ENCODE measurements at regions not wholly inside any gene's neighbourhood (a gene's known extent, or its start where the extent isn't known, plus 50 kb on each side); places are given as distances from the start of the nearest gene placed in this dataset.
A peak's percentile ranks its signal among the peaks of the same experiment; 100 is the strongest.

- Mint-ChIP-seq H3K4me3 (peak overlapping the region; percentile 64), H3K27ac (peak overlapping the region; percentile 66), H3K36me3 (ENCODE audit: low read depth) (no peaks in the 10 kb centered on the region), H3K4me1 (ENCODE audit: low read depth) (peaks cover 11% of the 10 kb centered on the region), H3K27me3 (peaks cover 7% of the 10 kb centered on the region), H3K9me3 (no peaks in the 10 kb centered on the region)
- Histone ChIP-seq H3K4me1 (ENCODE audit: insufficient read depth, low read length) (peaks cover 7% of the 10 kb centered on the region), H3K27me3 (ENCODE audit: control insufficient read depth in 1 of 2, insufficient read depth in 2 of 2, low read length in 2 of 2) (no peaks in the 10 kb centered on the region), H3K4me3 (ENCODE audit: low read length) (no peak overlapping the region), H3K36me3 (ENCODE audit: insufficient read depth, low read length) (no peaks in the 10 kb centered on the region), H3K9me3 (ENCODE audit: control insufficient read depth in 1 of 2, insufficient read depth in 1 of 2, low read length in 2 of 2) (peaks cover 0 to 2% of the 10 kb centered on the region in 2 experiments), H3K27ac (ENCODE audit: low read depth in 1 of 2, low read length in 2 of 2) (no peak overlapping the region)
- intact Hi-C loops (cut with DNase I, micrococcal nuclease) = no loop called here
- ATAC-seq (ENCODE audit: poor library complexity) (no peak), DNase-seq (peak in 3 of 14 experiments; percentile 29 to 59 (median 33))
- no peak for TF ChIP-seq CTCF (IDR thresholded peaks at IDR 0.05)
- ChIA-PET CTCF (interaction anchor here (1.5 kb wide), 1 partner anchor 9 kb away, joined by 5 read pairs; no protein-coding TSS in a partner anchor), POLR2A (no interaction called here)
These were observed 480.2 kb upstream of the ACVR2A start for GRCh38 chr2:147364597-147364996.

GRCh38 chr2:147363181-147363580, 481.6 kb upstream of the ACVR2A start:
- Mint-ChIP-seq H3K36me3 (ENCODE audit: low read depth) (no peaks in the 10 kb centered on the region), H3K9me3 (no peaks in the 10 kb centered on the region), H3K4me3 (no peak overlapping the region), H3K4me1 (ENCODE audit: low read depth) (peaks cover 11% of the 10 kb centered on the region), H3K27me3 (peaks cover 7% of the 10 kb centered on the region), H3K27ac (no peak overlapping the region)
- no peak for TF ChIP-seq CTCF (IDR thresholded peaks at IDR 0.05)
- intact Hi-C loops (cut with DNase I, micrococcal nuclease) = no loop called here
- H3K36me3 ChIP-seq (ENCODE audit: insufficient read depth, low read length) = no peaks in the 10 kb centered on the region
- POLR2A ChIA-PET = interaction anchor here (0.6 kb wide), 1 partner anchor 501 kb away, joined by 3 read pairs; no protein-coding TSS in a partner anchor
- CTCF ChIA-PET = no interaction called here
- H3K4me3 ChIP-seq (ENCODE audit: low read length) = no peak overlapping the region
- no peaks in the 10 kb centered on the region for H3K27me3 ChIP-seq (ENCODE audit: control insufficient read depth in 1 of 2, insufficient read depth in 2 of 2, low read length in 2 of 2)
- H3K4me1 ChIP-seq (ENCODE audit: insufficient read depth, low read length) = peaks cover 7% of the 10 kb centered on the region
- DNase-seq (no peak), ATAC-seq (ENCODE audit: poor library complexity) (no peak)
- no peak overlapping the region for H3K27ac ChIP-seq (ENCODE audit: low read depth in 1 of 2, low read length in 2 of 2)
- no peaks in the 10 kb centered on the region for H3K9me3 ChIP-seq (ENCODE audit: control insufficient read depth in 1 of 2, insufficient read depth in 1 of 2, low read length in 2 of 2)

- H3K4me1 Mint-ChIP-seq (ENCODE audit: low read depth) = no peaks in the 10 kb centered on the region
- CTCF ChIA-PET = no interaction called here
These were observed 486.5 kb upstream of the ACVR2A start for GRCh38 chr2:147358375-147358774.

More at GRCh38 chr2:147358375-147358774, 486.5 kb upstream of the ACVR2A start:
- Histone ChIP-seq H3K36me3 (ENCODE audit: insufficient read depth, low read length) (no peaks in the 10 kb centered on the region), H3K9me3 (ENCODE audit: control insufficient read depth in 1 of 2, insufficient read depth in 1 of 2, low read length in 2 of 2) (no peaks in the 10 kb centered on the region), H3K27ac (ENCODE audit: low read depth in 1 of 2, low read length in 2 of 2) (no peak overlapping the region), H3K4me1 (ENCODE audit: insufficient read depth, low read length) (no peaks in the 10 kb centered on the region), H3K4me3 (ENCODE audit: low read length) (no peak overlapping the region), H3K27me3 (ENCODE audit: control insufficient read depth in 1 of 2, insufficient read depth in 2 of 2, low read length in 2 of 2) (no peaks in the 10 kb centered on the region)
- H3K4me3 Mint-ChIP-seq = no peak overlapping the region
- no peak overlapping the region for H3K27ac Mint-ChIP-seq
- ATAC-seq (ENCODE audit: poor library complexity) (no peak), DNase-seq (no peak)
- no peak for TF ChIP-seq CTCF (IDR thresholded peaks at IDR 0.05)
- POLR2A ChIA-PET = no interaction called here
- intact Hi-C loops (cut with DNase I, micrococcal nuclease) = no loop called here
- no peaks in the 10 kb centered on the region for H3K27me3 Mint-ChIP-seq
- no peaks in the 10 kb centered on the region for H3K36me3 Mint-ChIP-seq (ENCODE audit: low read depth)
- no peaks in the 10 kb centered on the region for H3K9me3 Mint-ChIP-seq
